H1 (cell line): ENCODE measurements at regions not wholly inside any gene's neighbourhood (a gene's known extent, or its start where the extent isn't known, plus 50 kb on each side); places are given as distances from the start of the nearest gene placed in this dataset.

ENCODE experiments used
- CTCF ChIA-PET: fragments of 300-600 bp; sonication (Branson Sonifier 250); formaldehyde crosslinking; loops from one replicate; lab custom pipeline; 2021; ENCODE audit not compliant: partially characterized antibody; lab: Charles Lee
- POLR2A ChIA-PET: fragments of 300-600 bp; sonication (Branson Sonifier 250); formaldehyde crosslinking; loops from one replicate; lab custom pipeline; 2021; ENCODE audit warnings: inconsistent platforms; ENCODE audit not compliant: partially characterized antibody; lab: Charles Lee
- DNase-seq, 2 experiments: peaks; one replicate each; pipeline versions ENCODE4 v3.0.0 to v3.0.0-alpha.2; 2010 to 2022; ENCODE audit warnings: low spot score in 2 of 2, low read depth in 1 of 2, mixed read lengths in 1 of 2
- FAIRE-seq: peaks from 2 replicates; lab custom pipeline; 2011; peaks lifted over from hg19 to GRCh38; lab: Jason Lieb, UNC
- H2AFZ ChIP-seq: 2 replicates; pipeline ENCODE4 v1.8.1; 2012; ENCODE audit warnings: low read length, inconsistent platforms
- H2AK5ac ChIP-seq: 2 replicates; pipeline ENCODE4 v1.6.1; 2013; ENCODE audit warnings: low read depth, low read length
- H2BK120ac ChIP-seq: replicated peaks from 2 replicates; pipeline ENCODE3; 2013; ENCODE audit warnings: low read depth, low read length, inconsistent platforms
- H2BK12ac ChIP-seq: 2 replicates; pipeline ENCODE4 v1.6.1; 2013; ENCODE audit warnings: low read depth, low read length
- H2BK15ac ChIP-seq: 2 replicates; pipeline ENCODE4 v1.6.1; 2013; ENCODE audit warnings: low read length
- H2BK20ac ChIP-seq: 2 replicates; pipeline ENCODE4 v1.6.1; 2013; ENCODE audit warnings: low read length
- H2BK5ac ChIP-seq: 2 replicates; pipeline ENCODE4 v1.6.1; 2013; ENCODE audit warnings: low read depth, low read length
- H3K14ac ChIP-seq: 2 replicates; pipeline ENCODE4 v1.6.1; 2013; ENCODE audit warnings: inconsistent platforms; ENCODE audit not compliant: insufficient read length
- H3K18ac ChIP-seq: 2 replicates; pipeline ENCODE4 v1.6.1; 2013; ENCODE audit warnings: low read length; ENCODE audit errors: extremely low read depth
- H3K23ac ChIP-seq: 2 replicates; pipeline ENCODE4 v1.6.1; 2013; ENCODE audit warnings: inconsistent platforms; ENCODE audit not compliant: insufficient read length
- H3K23me2 ChIP-seq: 2 replicates; pipeline ENCODE4 v1.6.1; 2013; ENCODE audit warnings: low read depth, low read length
- H3K27ac ChIP-seq: 2 replicates; pipeline ENCODE4 v1.6.1; 2011; ENCODE audit warnings: low read depth, low read length, inconsistent platforms
- H3K27me3 ChIP-seq, 4 experiments: replicated peaks in 1 of 4; 1 replicate in 1 of 4; 2 replicates in 3 of 4; pipeline versions ENCODE4 v1.6.1 to v1.8.1; 2011 to 2013; ENCODE audit warnings: low read length in 3 of 4, mild to moderate bottlenecking in 3 of 4, inconsistent platforms in 2 of 4, mixed read lengths in 2 of 4, moderate library complexity in 1 of 4; ENCODE audit not compliant: control insufficient read depth in 3 of 4, insufficient read depth in 3 of 4; ENCODE audit errors: extremely low read depth in 1 of 4
- H3K36me3 ChIP-seq, 4 experiments: 2 replicates each; pipeline versions ENCODE4 v1.6.1 to v1.8.1; 2011 to 2013; ENCODE audit warnings: mild to moderate bottlenecking in 4 of 4, low read length in 3 of 4, moderate library complexity in 2 of 4, control low read depth in 1 of 4, inconsistent platforms in 1 of 4; ENCODE audit not compliant: insufficient read depth in 4 of 4, control insufficient read depth in 2 of 4
- H3K4ac ChIP-seq: replicated peaks from 2 replicates; pipeline ENCODE3; 2013; ENCODE audit warnings: low read length, low read depth, mixed read lengths, inconsistent platforms; ENCODE audit not compliant: insufficient read length
- H3K4me1 ChIP-seq, 4 experiments: replicated peaks in 1 of 4; 1 replicate in 1 of 4; 2 replicates in 3 of 4; pipeline versions ENCODE4 v1.6.1 to v1.8.1; 2011 to 2013; ENCODE audit warnings: low read length in 3 of 4, inconsistent platforms in 2 of 4, mixed read lengths in 1 of 4; ENCODE audit not compliant: insufficient read depth in 4 of 4, control insufficient read depth in 3 of 4
- H3K4me2 ChIP-seq, 2 experiments: 2 replicates each; pipeline versions ENCODE4 v1.6.1 to v1.8.1; 2011 to 2013; ENCODE audit warnings: low read depth in 2 of 2, low read length in 2 of 2, control low read depth in 1 of 2, inconsistent platforms in 1 of 2, mild to moderate bottlenecking in 1 of 2; ENCODE audit not compliant: insufficient read depth in 1 of 2
- H3K4me3 ChIP-seq, 4 experiments: fragments of 200-600, 300-600 bp in 1 of 4; sonication (generic), shearing (Covaris generic), sonication (Bioruptor Twin) in 1 of 4; 2 replicates each; pipeline versions ENCODE4 v1.5.1 to v1.8.1; 2011 to 2016; ENCODE audit warnings: low read length in 4 of 4, low read depth in 3 of 4, control low read depth in 2 of 4, inconsistent platforms in 2 of 4, mild to moderate bottlenecking in 2 of 4, mixed read lengths in 1 of 4, moderate library complexity in 1 of 4; ENCODE audit not compliant: insufficient read depth in 2 of 4; ENCODE audit errors: extremely low read depth in 1 of 4
- H3K56ac ChIP-seq: replicated peaks from 2 replicates; pipeline ENCODE3; 2013; ENCODE audit warnings: low read depth, mild to moderate bottlenecking, mixed read lengths, low read length, inconsistent platforms; ENCODE audit not compliant: insufficient read length
- H3K79me1 ChIP-seq: 2 replicates; pipeline ENCODE4 v1.6.1; 2013; ENCODE audit warnings: low read depth, low read length, control low read depth
- H3K79me2 ChIP-seq, 2 experiments: 2 replicates each; pipeline versions ENCODE4 v1.6.1 to v1.8.1; 2012 to 2013; ENCODE audit warnings: low read length in 2 of 2, mild to moderate bottlenecking in 2 of 2, inconsistent platforms in 1 of 2; ENCODE audit not compliant: insufficient read depth in 2 of 2, control insufficient read depth in 1 of 2
- H3K9ac ChIP-seq, 4 experiments: replicated peaks in 1 of 4; 1 replicate in 1 of 4; 2 replicates in 3 of 4; pipeline versions ENCODE4 v1.6.1 to v1.8.1; 2011 to 2013; ENCODE audit warnings: low read depth in 3 of 4, low read length in 3 of 4, control low read depth in 2 of 4, mild to moderate bottlenecking in 2 of 4, moderate library complexity in 2 of 4, inconsistent platforms in 1 of 4; ENCODE audit errors: extremely low read depth in 1 of 4
- H3K9me3 ChIP-seq, 2 experiments: 2 replicates each; pipeline versions ENCODE4 v1.6.1 to v1.8.1; 2012 to 2013; ENCODE audit warnings: mild to moderate bottlenecking in 2 of 2, moderate library complexity in 2 of 2, control low read depth in 1 of 2, inconsistent platforms in 1 of 2, low read depth in 1 of 2, low read length in 1 of 2, mixed read lengths in 1 of 2; ENCODE audit not compliant: insufficient read depth in 2 of 2
- H4K20me1 ChIP-seq, 2 experiments: replicated peaks in 1 of 2; 2 replicates each; pipeline versions ENCODE3 to v1.8.1; 2011 to 2013; ENCODE audit warnings: inconsistent platforms in 2 of 2, low read length in 2 of 2, mild to moderate bottlenecking in 1 of 2; ENCODE audit not compliant: insufficient read depth in 2 of 2, control insufficient read depth in 1 of 2
- H4K5ac ChIP-seq: 2 replicates; pipeline ENCODE4 v1.6.1; 2013; ENCODE audit warnings: low read length, low read depth, mixed read lengths, inconsistent platforms; ENCODE audit not compliant: insufficient read length
- H4K8ac ChIP-seq: 2 replicates; pipeline ENCODE4 v1.8.0; 2013; ENCODE audit warnings: mild to moderate bottlenecking, moderate library complexity, low read length, inconsistent platforms; ENCODE audit not compliant: insufficient read depth; ENCODE audit errors: extremely low read depth
- H4K91ac ChIP-seq: replicated peaks from 2 replicates; pipeline ENCODE3; 2013; ENCODE audit warnings: low read length, mixed read lengths, inconsistent platforms; ENCODE audit not compliant: insufficient read length
- BACH1 ChIP-seq: IDR thresholded peaks from 2 replicates; pipeline ENCODE4 v1.6.1; 2012; ENCODE audit warnings: low read length, improper control_type of control experiment
- CREB1 ChIP-seq: IDR thresholded peaks from 2 replicates; pipeline ENCODE4 v1.6.1; 2012; ENCODE audit warnings: inconsistent platforms
- EP300 ChIP-seq, 2 experiments: IDR thresholded peaks; 1 replicate in 1 of 2; 2 replicates in 1 of 2; pipeline ENCODE4 v1.6.1; 2011 to 2012; ENCODE audit warnings: low read depth in 2 of 2, low read length in 2 of 2, mild to moderate bottlenecking in 2 of 2, borderline replicate concordance in 1 of 2, inconsistent platforms in 1 of 2, moderate library complexity in 1 of 2
- HDAC2 ChIP-seq, 2 experiments: fragments of 300-600 bp in 1 of 2; sonication (generic) in 1 of 2; IDR thresholded peaks; 2 replicates each; pipeline ENCODE4 v1.6.1; 2011 to 2012; ENCODE audit warnings: low read depth in 2 of 2, low read length in 2 of 2, mild to moderate bottlenecking in 2 of 2, moderate library complexity in 2 of 2, borderline replicate concordance in 1 of 2, inconsistent platforms in 1 of 2
- JUN ChIP-seq: IDR thresholded peaks from 2 replicates; pipeline ENCODE4 v1.6.1; 2011; ENCODE audit warnings: low read depth, mild to moderate bottlenecking, improper control_type of control experiment, low read length
- JUND ChIP-seq: IDR thresholded peaks from 2 replicates; pipeline ENCODE4 v1.6.1; 2011; ENCODE audit warnings: mild to moderate bottlenecking, improper control_type of control experiment, low read length
- RBBP5 ChIP-seq: IDR thresholded peaks from 2 replicates; pipeline ENCODE4 v1.7.1; 2012; ENCODE audit warnings: low read depth, mild to moderate bottlenecking, inconsistent platforms, low read length, moderate library complexity, borderline replicate concordance
- SIX5 ChIP-seq: IDR thresholded peaks from 2 replicates; pipeline ENCODE4 v1.6.1; 2011; ENCODE audit warnings: mild to moderate bottlenecking, low read depth, low read length
- SRF ChIP-seq: IDR thresholded peaks from 2 replicates; pipeline ENCODE4 v1.6.1; 2011; ENCODE audit warnings: mild to moderate bottlenecking, low read depth, low read length, moderate library complexity
- YY1 ChIP-seq: IDR thresholded peaks from 2 replicates; pipeline ENCODE4 v1.6.1; 2011; ENCODE audit warnings: low read depth, mild to moderate bottlenecking, low read length
- WGBS, 2 experiments: shearing (Covaris generic) in 1 of 2; methylation state at CpG; one replicate each; pipeline versions ENCODE4 v1.1.6 to v1.1.7; 2013 to 2015; ENCODE audit warnings: low lambda C conversion rate in 2 of 2, mixed read lengths in 2 of 2, inconsistent platforms in 1 of 2, low coverage in 1 of 2, missing lambda C conversion rate in 1 of 2; ENCODE audit not compliant: insufficient replicate concordance in 2 of 2, insufficient coverage in 1 of 2, insufficient read length in 1 of 2; ENCODE audit errors: extremely low coverage in 1 of 2, missing lambda C conversion rate in 1 of 2; 5-methylcytosine and 5-hydroxymethylcytosine counted together

- Histone ChIP-seq H3K9ac (no peak overlapping the region), H2BK120ac (no peak overlapping the region), H3K56ac (no peak overlapping the region), H4K8ac (no peak overlapping the region), H2AFZ (peak overlapping the region; percentile 38; the same call in 1 of the 2 replicates), H3K14ac (no peak overlapping the region), H3K23ac (no peak overlapping the region), H3K4me1 (no peaks in the 10 kb centered on the region), H4K5ac (no peak overlapping the region), H3K36me3 (no peaks in the 10 kb centered on the region), H2AK5ac (no peak overlapping the region), H3K9me3 (no peaks in the 10 kb centered on the region), H3K4ac (no peak overlapping the region), H3K79me2 (no peaks in the 10 kb centered on the region), H3K27me3 (no peaks in the 10 kb centered on the region), H3K4me3 (no peak overlapping the region), H3K79me1 (no peaks in the 10 kb centered on the region), H3K23me2 (no peaks in the 10 kb centered on the region), H4K20me1 (no peaks in the 10 kb centered on the region), H4K91ac (no peak overlapping the region), H2BK15ac (no peak overlapping the region), H3K4me2 (no peak overlapping the region), H2BK20ac (no peak overlapping the region), H3K27ac (no peak overlapping the region), H3K18ac (no peak overlapping the region), H2BK5ac (no peak overlapping the region)
- ChIA-PET CTCF (interaction anchor here (0.7 to 0.8 kb wide), 2 partner anchors 20 to 200 kb away, joined by 3 read pairs; no protein-coding TSS in a partner anchor), POLR2A (no interaction called here)
- 93% methylated on average over 6 of the region's 6 CpGs; no CpG with 5 or more reads in 1 of the 2 experiments for WGBS, 2 experiments
- DNase-seq (no peak), FAIRE-seq (no peak)
- TF ChIP-seq HDAC2 (IDR thresholded peaks at IDR 0.05; ENCODE audit: borderline replicate concordance in 1 of 2, low read depth in 2 of 2, low read length in 2 of 2) (no peak), JUN (no peak), SIX5 (no peak), BACH1 (no peak), SRF (no peak), JUND (no peak), CREB1 (no peak), EP300 (IDR thresholded peaks at IDR 0.05; ENCODE audit: borderline replicate concordance in 1 of 2, low read depth in 2 of 2, low read length in 2 of 2) (no peak), YY1 (no peak), RBBP5 (no peak)
- TF ChIP-seq, all 59 proteins: peak for 0
- no peak overlapping the region for H2BK12ac ChIP-seq
Observed at GRCh38 chr13:61486496-61486895, 70.8 kb upstream of the PCDH20 start.
